Naive B cell (primary cell): ENCODE measurements at regions not wholly inside any gene's neighbourhood (a gene's known extent, or its start where the extent isn't known, plus 50 kb on each side); places are given as distances from the start of the nearest gene placed in this dataset.
A peak's percentile ranks its signal among the peaks of the same experiment; 100 is the strongest.

Experiments
- ATAC-seq, 2 donors: fragments of 150-1000 bp; cut with Tn5 transposase; 2 replicates each; pipeline ENCODE4 v1.10.0; 2021; ENCODE audit warnings: low read depth in 2 of 2, mild to moderate bottlenecking in 2 of 2, moderate library complexity in 2 of 2
- DNase-seq: peaks from one replicate; pipeline ENCODE4 v3.0.0; 2022
- H3K27ac Mint-ChIP-seq, 6 donors: one replicate each; pipeline ENCODE4 v1.8.0; 2020 to 2022; ENCODE audit warnings: mild to moderate bottlenecking in 6 of 6, mixed read lengths in 6 of 6, moderate library complexity in 5 of 6, inconsistent platforms in 2 of 6
- H3K27me3 Mint-ChIP-seq, 3 donors: one replicate each; pipeline ENCODE4 v1.8.0; 2021 to 2022; ENCODE audit warnings: mixed read lengths in 3 of 3, mild to moderate bottlenecking in 1 of 3
- H3K36me3 Mint-ChIP-seq, 2 donors: one replicate each; pipeline ENCODE4 v1.8.0; 2020 to 2022; ENCODE audit warnings: mixed read lengths in 2 of 2, inconsistent platforms in 1 of 2, mild to moderate bottlenecking in 1 of 2
- H3K4me1 Mint-ChIP-seq, 3 donors: one replicate each; pipeline ENCODE4 v1.8.0; 2020 to 2022; ENCODE audit warnings: mixed read lengths in 3 of 3, inconsistent platforms in 1 of 3, mild to moderate bottlenecking in 1 of 3, moderate library complexity in 1 of 3
- H3K4me3 Mint-ChIP-seq, 8 donors: one replicate each; pipeline ENCODE4 v1.8.0; 2020 to 2022; ENCODE audit warnings: mild to moderate bottlenecking in 8 of 8, mixed read lengths in 8 of 8, moderate library complexity in 8 of 8, inconsistent platforms in 2 of 8
- H3K9me3 Mint-ChIP-seq, 7 donors: one replicate each; pipeline ENCODE4 v1.8.0; 2020 to 2022; ENCODE audit warnings: mixed read lengths in 7 of 7, mild to moderate bottlenecking in 5 of 7, inconsistent platforms in 2 of 7, moderate library complexity in 1 of 7

DNA sequence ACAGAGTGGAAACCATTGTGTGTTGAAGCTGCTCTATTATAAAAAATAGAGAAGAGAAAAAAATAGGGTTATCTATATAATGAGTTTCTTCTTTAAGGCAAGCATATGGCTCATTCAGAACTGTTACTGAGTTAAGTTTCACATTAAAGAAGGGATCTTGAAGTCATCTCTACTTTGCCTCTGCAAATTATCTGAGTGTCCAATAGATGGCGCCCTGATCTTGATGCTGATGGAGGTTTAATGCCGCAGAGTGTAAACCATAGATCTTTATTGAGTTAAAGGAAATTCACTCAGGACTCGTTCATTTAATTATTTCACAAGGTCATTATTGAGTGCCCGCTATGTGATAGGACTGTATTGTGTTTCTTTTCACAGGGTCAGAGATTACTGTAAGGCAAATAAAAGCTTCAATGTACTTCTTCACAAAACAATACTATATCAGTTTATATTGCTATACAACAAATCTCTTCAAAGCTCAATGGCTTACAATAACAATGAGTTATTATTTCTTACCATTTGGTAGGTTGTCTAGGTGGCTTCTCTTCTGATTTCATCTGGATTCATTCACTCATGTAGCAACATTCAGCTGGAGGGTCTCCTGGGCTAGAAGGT is 171.4 kb downstream of the NSUN3 start:
- Mint-ChIP-seq H3K27ac (no peak overlapping the region), H3K9me3 (peaks cover 4 to 19% (median 10%) of the 10 kb centered on the region in 7 donors), H3K36me3 (peaks cover 0 to 5% of the 10 kb centered on the region in 2 donors), H3K27me3 (no peaks in the 10 kb centered on the region), H3K4me1 (peaks cover 0 to 5% (median 0%) of the 10 kb centered on the region in 3 donors), H3K4me3 (no peak overlapping the region)
- ATAC-seq (no peak), DNase-seq (no peak)

DNA sequence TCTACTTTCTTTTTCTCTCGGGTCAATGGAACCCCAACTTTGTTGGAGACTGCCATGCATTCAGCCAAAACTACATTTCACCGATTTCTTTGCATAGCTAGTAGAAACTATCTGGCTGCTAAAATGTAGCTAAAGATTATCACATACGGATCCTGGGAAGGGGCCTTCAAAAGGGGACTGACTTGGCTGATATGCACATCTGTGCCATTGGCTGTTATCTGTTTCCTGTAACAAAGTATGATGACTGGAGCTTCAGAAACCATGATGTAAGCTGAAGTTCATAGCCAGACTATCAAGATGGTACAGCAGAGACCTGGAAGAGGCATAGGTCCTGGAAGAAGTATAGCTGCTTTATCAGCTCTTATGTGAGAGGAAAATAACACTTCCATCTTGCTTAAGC is 179.1 kb downstream of the NSUN3 start:
- Mint-ChIP-seq H3K27me3 (peaks cover 0 to 3% (median 0%) of the 10 kb centered on the region in 3 donors), H3K9me3 (peaks cover 2 to 16% (median 7%) of the 10 kb centered on the region in 7 donors), H3K4me3 (no peak overlapping the region), H3K4me1 (no peaks in the 10 kb centered on the region), H3K27ac (no peak overlapping the region), H3K36me3 (peaks cover 0 to 5% of the 10 kb centered on the region in 2 donors)
- no peak for ATAC-seq
- DNase-seq, result no peak

DNA sequence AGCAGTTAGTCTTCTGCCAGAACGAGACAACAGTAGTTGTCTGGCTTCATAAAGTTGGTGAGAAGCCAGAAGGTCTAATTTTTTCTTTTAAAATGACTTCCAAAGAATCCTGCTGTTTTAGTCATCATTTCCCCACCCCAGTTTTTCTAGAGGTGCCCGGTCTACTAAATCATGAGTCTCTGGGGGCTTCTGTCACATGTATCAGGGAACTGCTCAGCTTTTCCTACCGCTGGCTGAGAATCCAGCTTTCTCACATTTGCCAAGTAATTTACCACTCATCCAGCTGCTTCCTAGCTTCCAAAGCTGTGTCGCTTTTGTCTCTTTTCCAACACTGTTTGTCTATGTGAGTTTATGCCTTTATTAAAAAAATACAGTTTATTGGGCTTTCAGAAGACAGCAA is 183.3 kb downstream of the NSUN3 start:
- H3K36me3 Mint-ChIP-seq, result no peaks in the 10 kb centered on the region
- H3K27ac Mint-ChIP-seq, result no peak overlapping the region
- DNase-seq, result no peak
- H3K9me3 Mint-ChIP-seq, result peaks cover 0 to 4% (median 0%) of the 10 kb centered on the region in 7 donors
- no peaks in the 10 kb centered on the region for H3K4me1 Mint-ChIP-seq
- H3K4me3 Mint-ChIP-seq, result no peak overlapping the region
- no peak for ATAC-seq
- H3K27me3 Mint-ChIP-seq, result peaks cover 0 to 12% (median 7%) of the 10 kb centered on the region in 3 donors

- Mint-ChIP-seq H3K4me3 (no peak overlapping the region), H3K4me1 (no peaks in the 10 kb centered on the region), H3K27me3 (peaks cover 0 to 12% (median 7%) of the 10 kb centered on the region in 3 donors), H3K36me3 (no peaks in the 10 kb centered on the region), H3K9me3 (peaks cover 0 to 2% (median 0%) of the 10 kb centered on the region in 7 donors), H3K27ac (no peak overlapping the region)
- ATAC-seq (no peak), DNase-seq (no peak)
Measured at GRCh38 chr3:94248042-94248441, 185.2 kb downstream of the NSUN3 start.

- DNase-seq (peak; percentile 20), ATAC-seq (no peak)
- no peaks in the 10 kb centered on the region for H3K4me1 Mint-ChIP-seq
- peaks cover 0 to 12% (median 7%) of the 10 kb centered on the region in 3 donors for H3K27me3 Mint-ChIP-seq
- no peaks in the 10 kb centered on the region for H3K36me3 Mint-ChIP-seq
- H3K9me3 Mint-ChIP-seq, result no peaks in the 10 kb centered on the region
- H3K27ac Mint-ChIP-seq, result peak overlapping the region in 2 of 6 donors; percentile 20 to 49
- no peak overlapping the region for H3K4me3 Mint-ChIP-seq
Measured at GRCh38 chr3:94249491-94250079, 186.7 kb downstream of the NSUN3 start.

- H3K36me3 Mint-ChIP-seq, result no peaks in the 10 kb centered on the region
- H3K4me3 Mint-ChIP-seq, result no peak overlapping the region
- DNase-seq (no peak), ATAC-seq (no peak)
- no peaks in the 10 kb centered on the region for H3K9me3 Mint-ChIP-seq
- H3K4me1 Mint-ChIP-seq, result no peaks in the 10 kb centered on the region
- no peak overlapping the region for H3K27ac Mint-ChIP-seq
- peaks cover 0 to 12% (median 7%) of the 10 kb centered on the region in 3 donors for H3K27me3 Mint-ChIP-seq
Measured at GRCh38 chr3:94251566-94251965, 188.7 kb downstream of the NSUN3 start.

DNA sequence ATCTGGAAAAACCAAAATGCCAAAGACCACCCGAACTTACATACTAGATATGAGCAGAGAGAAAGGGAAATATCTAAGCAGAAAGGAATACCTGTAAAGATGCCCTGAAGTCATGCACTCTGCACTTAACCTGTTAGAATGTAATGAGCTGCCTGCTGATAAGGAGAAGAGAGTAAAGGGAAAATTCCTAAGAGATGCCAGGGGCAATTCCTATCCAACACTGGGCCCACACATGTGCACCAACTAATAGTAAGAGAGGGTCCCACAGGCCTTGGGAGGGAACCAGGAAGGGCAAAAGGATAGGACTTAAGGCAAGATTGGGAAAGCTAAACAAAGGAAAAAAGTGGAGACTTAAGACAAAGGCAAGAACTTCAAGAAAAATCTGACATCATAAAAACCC is 189.5 kb downstream of the NSUN3 start:
- H3K27ac Mint-ChIP-seq, result no peak overlapping the region
- H3K36me3 Mint-ChIP-seq, result no peaks in the 10 kb centered on the region
- H3K9me3 Mint-ChIP-seq, result no peaks in the 10 kb centered on the region
- H3K27me3 Mint-ChIP-seq, result peaks cover 0 to 12% (median 1%) of the 10 kb centered on the region in 3 donors
- DNase-seq (no peak), ATAC-seq (no peak)
- no peaks in the 10 kb centered on the region for H3K4me1 Mint-ChIP-seq
- no peak overlapping the region for H3K4me3 Mint-ChIP-seq

- ATAC-seq (no peak), DNase-seq (no peak)
- no peaks in the 10 kb centered on the region for H3K36me3 Mint-ChIP-seq
- no peak overlapping the region for H3K27ac Mint-ChIP-seq
- no peak overlapping the region for H3K4me3 Mint-ChIP-seq
- H3K4me1 Mint-ChIP-seq, result no peaks in the 10 kb centered on the region
- no peaks in the 10 kb centered on the region for H3K27me3 Mint-ChIP-seq
- H3K9me3 Mint-ChIP-seq, result no peaks in the 10 kb centered on the region
Measured at GRCh38 chr3:94256888-94257813, 194.3 kb downstream of the NSUN3 start.

DNA sequence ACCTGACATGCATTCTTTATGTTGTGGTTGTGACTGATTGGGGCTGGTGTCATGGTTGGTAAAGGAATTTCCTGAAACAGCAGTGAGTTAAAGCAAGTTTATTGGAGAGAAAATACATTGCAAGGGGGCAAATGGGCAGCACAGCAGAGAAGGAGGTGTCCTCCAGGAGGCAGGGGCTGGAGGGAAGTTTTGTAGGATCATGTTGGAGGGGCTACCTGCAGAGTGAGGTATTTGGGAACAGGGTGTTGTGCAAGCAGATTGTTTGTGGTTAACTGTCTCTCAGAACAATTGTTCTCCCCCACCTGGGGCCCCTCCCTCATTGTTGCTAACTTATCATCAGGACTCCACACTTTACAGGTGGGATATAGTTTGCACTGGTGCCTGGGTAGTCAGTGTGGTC is 196.0 kb downstream of the NSUN3 start:
- Mint-ChIP-seq H3K4me1 (no peaks in the 10 kb centered on the region), H3K27me3 (no peaks in the 10 kb centered on the region), H3K4me3 (no peak overlapping the region), H3K36me3 (no peaks in the 10 kb centered on the region), H3K9me3 (no peaks in the 10 kb centered on the region), H3K27ac (no peak overlapping the region)
- ATAC-seq, result no peak
- no peak for DNase-seq

DNA sequence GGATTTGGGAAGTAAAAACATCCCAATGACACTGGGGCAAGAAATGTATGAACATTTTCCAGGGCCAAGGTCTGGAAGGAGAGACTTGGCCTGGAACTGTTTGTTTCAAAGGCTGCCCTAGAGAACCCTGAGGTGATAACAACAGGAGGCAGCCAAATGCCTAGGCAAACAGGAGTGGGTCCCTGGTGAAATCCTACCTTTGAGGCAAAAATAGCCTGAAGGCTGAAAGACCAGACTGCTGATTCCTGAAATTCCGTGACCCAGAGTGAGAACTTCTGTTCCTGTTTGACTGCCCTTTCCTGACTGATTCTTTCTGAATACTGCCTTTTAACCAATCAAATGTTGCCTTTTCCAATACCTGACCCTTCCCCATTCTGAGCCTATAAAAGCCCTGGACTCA is 196.4 kb downstream of the NSUN3 start:
- Mint-ChIP-seq H3K27ac (no peak overlapping the region), H3K4me3 (no peak overlapping the region), H3K27me3 (no peaks in the 10 kb centered on the region), H3K36me3 (no peaks in the 10 kb centered on the region), H3K9me3 (peaks cover 0 to 2% (median 0%) of the 10 kb centered on the region in 7 donors), H3K4me1 (no peaks in the 10 kb centered on the region)
- no peak for DNase-seq
- ATAC-seq, result no peak

- no peaks in the 10 kb centered on the region for H3K27me3 Mint-ChIP-seq
- H3K4me3 Mint-ChIP-seq, result no peak overlapping the region
- no peaks in the 10 kb centered on the region for H3K9me3 Mint-ChIP-seq
- H3K27ac Mint-ChIP-seq, result no peak overlapping the region
- ATAC-seq, result no peak
- no peak for DNase-seq
- H3K36me3 Mint-ChIP-seq, result no peaks in the 10 kb centered on the region
- H3K4me1 Mint-ChIP-seq, result no peaks in the 10 kb centered on the region
Measured at GRCh38 chr3:94269763-94270162, 206.9 kb downstream of the NSUN3 start.

DNA sequence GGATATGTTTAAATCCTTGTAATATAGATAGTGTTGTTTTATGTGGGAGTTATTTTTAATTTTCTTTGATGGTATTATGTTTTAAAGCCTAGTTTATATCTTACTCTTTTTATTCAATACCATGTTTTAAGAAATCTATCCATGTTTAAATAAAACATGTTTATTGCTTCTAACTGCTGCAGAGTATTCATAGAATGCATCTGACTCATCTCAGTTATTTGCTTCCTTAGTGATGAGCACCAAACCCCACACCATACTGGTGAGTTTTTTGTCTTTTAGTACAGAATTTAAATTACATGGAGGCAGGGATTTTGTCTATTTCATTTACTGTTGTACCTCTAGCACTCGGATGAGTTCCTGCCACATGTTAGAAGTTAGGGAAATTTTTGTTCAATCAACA is 209.2 kb downstream of the NSUN3 start:
- Mint-ChIP-seq H3K27me3 (no peaks in the 10 kb centered on the region), H3K9me3 (peaks cover 0 to 3% (median 0%) of the 10 kb centered on the region in 7 donors), H3K4me1 (no peaks in the 10 kb centered on the region), H3K36me3 (no peaks in the 10 kb centered on the region), H3K27ac (no peak overlapping the region), H3K4me3 (no peak overlapping the region)
- DNase-seq (no peak), ATAC-seq (no peak)

DNA sequence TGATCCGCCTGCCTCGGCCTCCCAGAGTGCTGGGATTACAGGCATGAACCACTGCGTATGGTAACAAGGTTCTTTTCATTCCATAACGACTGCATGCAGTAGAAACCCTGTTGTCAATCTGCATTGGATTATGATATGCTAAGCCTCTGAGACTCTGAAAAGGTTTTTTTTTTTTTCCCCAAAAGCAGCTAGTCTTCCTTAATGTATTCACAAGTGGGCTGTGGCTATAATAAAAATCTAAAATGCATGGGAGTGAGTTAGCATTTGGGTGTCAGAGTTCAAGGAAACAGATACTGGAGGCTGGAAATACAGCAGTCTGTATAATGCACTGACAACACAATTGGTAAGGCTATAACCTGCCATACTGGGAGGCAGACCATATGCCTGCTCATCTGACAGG is 218.1 kb downstream of the NSUN3 start:
- H3K4me3 Mint-ChIP-seq, result no peak overlapping the region
- DNase-seq (no peak), ATAC-seq (no peak)
- H3K9me3 Mint-ChIP-seq, result peaks cover 0 to 3% (median 0%) of the 10 kb centered on the region in 7 donors
- no peak overlapping the region for H3K27ac Mint-ChIP-seq
- no peaks in the 10 kb centered on the region for H3K4me1 Mint-ChIP-seq
- no peaks in the 10 kb centered on the region for H3K36me3 Mint-ChIP-seq
- H3K27me3 Mint-ChIP-seq, result no peaks in the 10 kb centered on the region

GRCh38 chr3:94285872-94286271 is 223.0 kb downstream of the NSUN3 start:
- no peak overlapping the region for H3K4me3 Mint-ChIP-seq
- no peaks in the 10 kb centered on the region for H3K36me3 Mint-ChIP-seq
- H3K27ac Mint-ChIP-seq, result no peak overlapping the region
- peaks cover 0 to 4% (median 0%) of the 10 kb centered on the region in 7 donors for H3K9me3 Mint-ChIP-seq
- no peak for DNase-seq
- no peak for ATAC-seq
- no peaks in the 10 kb centered on the region for H3K27me3 Mint-ChIP-seq
- H3K4me1 Mint-ChIP-seq, result no peaks in the 10 kb centered on the region
